Skin epidermis (tissue), 12 donors: ENCODE measurements at regions not wholly inside any gene's neighbourhood (a gene's known extent, or its start where the extent isn't known, plus 50 kb on each side); places are given as distances from the start of the nearest gene placed in this dataset.
"Not testable (repeated sequence)": the region's sequence is repeated elsewhere in the genome, so short reads cannot be mapped to it uniquely, and the experiment has no call there.

Source experiments
- H3K27ac ChIP-seq, 21 experiments: fragments of 200-600 bp; sonication (generic) in 11 of 21; one replicate each; pipeline ENCODE4 v1.5.0; 2020; ENCODE audit warnings: mild to moderate bottlenecking in 3 of 21, inconsistent platforms in 2 of 21, moderate library complexity in 2 of 21
- H3K4me3 ChIP-seq, 7 experiments: fragments of 200-600 bp; sonication (generic) in 2 of 7; one replicate each; pipeline ENCODE4 v1.5.0; 2020; ENCODE audit warnings: inconsistent platforms in 2 of 7, mild to moderate bottlenecking in 2 of 7, moderate library complexity in 1 of 7

GRCh38 chr5:8505196-8505595 is 636.2 kb downstream of the MTRR start:
- H3K27ac ChIP-seq, result no peak overlapping the region
- H3K4me3 ChIP-seq, result no peak overlapping the region

DNA sequence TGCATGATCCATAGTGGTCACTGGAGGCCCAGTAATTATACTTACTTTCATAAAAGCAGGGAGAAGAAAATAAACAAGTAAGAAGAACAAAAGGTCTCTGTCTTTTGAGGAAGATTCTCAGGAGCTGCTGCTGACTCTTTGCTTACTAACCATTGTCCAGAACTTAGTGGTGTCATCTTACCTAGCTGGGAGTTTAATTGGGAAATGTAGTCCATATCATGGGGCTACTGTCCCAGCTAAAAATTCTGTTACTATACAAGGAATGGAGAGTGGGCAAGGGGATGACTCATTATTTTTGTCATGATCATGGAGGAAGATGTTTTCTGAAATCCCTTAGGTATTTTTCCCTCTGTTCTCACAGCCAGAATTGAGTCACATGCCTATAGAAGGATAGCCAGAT is 639.3 kb downstream of the MTRR start:
- no peak overlapping the region for H3K4me3 ChIP-seq
- no peak overlapping the region for H3K27ac ChIP-seq

DNA sequence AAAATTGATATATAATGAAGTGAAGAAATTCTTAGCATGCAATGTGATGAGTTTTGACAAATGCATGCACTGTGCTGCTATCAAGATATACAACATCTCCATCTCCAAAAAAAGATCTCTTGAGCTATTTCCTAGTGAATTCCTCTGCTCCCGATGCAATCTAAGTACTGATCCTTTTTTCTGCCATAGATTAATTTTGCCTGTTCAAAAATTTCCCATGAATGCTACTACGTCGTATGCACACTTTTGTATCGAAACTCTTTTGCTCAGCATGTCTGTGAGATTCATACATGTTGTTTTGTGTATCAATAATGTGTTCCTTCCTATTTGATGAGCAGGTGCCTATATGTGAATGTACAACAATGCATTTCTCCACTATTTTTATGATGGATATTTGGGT is 647.4 kb downstream of the MTRR start:
- no peak overlapping the region for H3K4me3 ChIP-seq

GRCh38 chr5:8517456-8517855 is 648.5 kb downstream of the MTRR start:
- Histone ChIP-seq H3K4me3 (no peak overlapping the region), H3K27ac (no peak overlapping the region)

More for the DNA sequence above, 647.4 kb downstream of the MTRR start:
- no peak overlapping the region for H3K27ac ChIP-seq

DNA sequence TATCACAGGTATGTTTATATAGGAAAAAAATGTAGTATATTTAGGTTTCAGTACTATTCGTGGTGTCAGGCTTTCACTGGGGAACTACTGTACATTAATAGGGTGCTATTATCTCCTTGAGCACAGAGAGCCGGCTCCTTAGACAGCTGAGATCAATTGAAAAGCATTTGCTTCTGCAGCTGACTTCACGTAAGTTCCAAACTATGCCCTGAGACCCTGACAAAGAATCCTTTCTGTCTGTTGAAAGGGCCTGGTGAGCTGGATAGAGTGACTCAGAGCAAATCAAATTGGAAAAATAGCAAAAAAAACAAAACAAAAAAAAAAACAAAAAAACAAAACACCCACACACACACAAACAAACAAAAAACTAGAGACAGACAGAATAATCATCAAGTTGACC is 652.0 kb downstream of the MTRR start:
- Histone ChIP-seq H3K27ac (no peak overlapping the region), H3K4me3 (no peak overlapping the region)

- Histone ChIP-seq H3K27ac (no peak overlapping the region), H3K4me3 (no peak overlapping the region)
Observed at GRCh38 chr5:8521991-8522390, 653.0 kb downstream of the MTRR start.

DNA sequence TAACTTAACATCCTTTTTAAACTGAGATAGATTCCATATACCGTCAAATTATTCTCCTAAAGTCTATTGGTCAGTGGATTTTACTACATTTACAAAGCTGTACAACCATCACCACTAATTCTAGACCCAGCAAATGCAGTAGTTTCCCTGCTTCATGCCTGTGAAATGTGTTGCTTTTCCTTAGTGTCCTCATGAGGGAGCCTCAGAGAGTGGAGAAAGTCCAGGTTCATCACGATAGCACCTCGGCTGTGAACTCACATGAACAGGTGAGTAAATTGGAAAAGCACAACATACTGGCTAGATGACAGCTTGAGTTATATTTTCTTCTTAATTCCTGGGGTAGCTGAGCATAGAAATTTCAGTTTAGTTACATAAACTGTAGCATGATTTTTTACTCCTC is 653.7 kb downstream of the MTRR start:
- H3K27ac ChIP-seq, result no peak overlapping the region
- no peak overlapping the region for H3K4me3 ChIP-seq

DNA sequence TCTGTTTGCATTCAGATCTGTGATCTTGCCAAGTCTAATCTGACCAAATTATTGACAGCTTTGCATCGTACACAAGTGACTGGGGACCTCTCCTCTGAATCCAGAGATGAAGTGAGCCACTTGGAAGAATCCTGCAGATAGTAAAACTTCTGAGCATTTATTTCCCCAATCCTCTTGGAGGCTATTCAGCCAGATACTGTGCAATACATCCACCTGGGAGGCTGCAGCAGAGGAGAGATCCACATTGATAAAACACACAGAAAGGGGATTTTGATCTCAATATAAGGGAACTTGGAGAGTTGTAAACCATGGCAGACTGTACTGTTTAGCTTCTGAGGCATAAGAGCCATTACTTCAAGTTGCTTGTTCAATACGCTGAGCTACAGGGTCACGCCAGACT is 654.6 kb downstream of the MTRR start:
- H3K27ac ChIP-seq, result no peak overlapping the region
- H3K4me3 ChIP-seq, result no peak overlapping the region

- Histone ChIP-seq H3K27ac (no peak overlapping the region), H3K4me3 (no peak overlapping the region)
Observed at GRCh38 chr5:8525819-8526218, 656.9 kb downstream of the MTRR start.

- no peak overlapping the region for H3K4me3 ChIP-seq
- no peak overlapping the region for H3K27ac ChIP-seq
Observed at GRCh38 chr5:8528106-8528505, 659.2 kb downstream of the MTRR start.

DNA sequence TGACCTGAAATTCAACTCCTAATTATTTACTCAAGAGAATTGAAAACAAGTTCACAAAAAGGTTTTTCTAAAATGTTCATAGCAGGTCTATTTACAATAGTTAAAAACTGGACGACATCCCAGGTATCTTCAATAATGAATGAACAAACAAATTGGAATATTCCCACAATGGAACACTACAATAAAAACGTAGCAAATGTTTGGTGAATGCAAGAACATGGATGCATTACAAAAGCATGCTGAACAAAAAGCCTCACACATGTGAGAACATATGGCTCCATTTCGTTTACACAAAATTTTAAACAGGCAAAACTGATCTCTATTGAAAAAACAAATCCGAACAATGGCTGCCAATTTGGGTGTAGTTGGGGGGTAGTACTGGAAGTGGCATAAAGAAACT is 669.9 kb downstream of the MTRR start:
- Histone ChIP-seq H3K4me3 (no peak overlapping the region), H3K27ac (no peak overlapping the region)

DNA sequence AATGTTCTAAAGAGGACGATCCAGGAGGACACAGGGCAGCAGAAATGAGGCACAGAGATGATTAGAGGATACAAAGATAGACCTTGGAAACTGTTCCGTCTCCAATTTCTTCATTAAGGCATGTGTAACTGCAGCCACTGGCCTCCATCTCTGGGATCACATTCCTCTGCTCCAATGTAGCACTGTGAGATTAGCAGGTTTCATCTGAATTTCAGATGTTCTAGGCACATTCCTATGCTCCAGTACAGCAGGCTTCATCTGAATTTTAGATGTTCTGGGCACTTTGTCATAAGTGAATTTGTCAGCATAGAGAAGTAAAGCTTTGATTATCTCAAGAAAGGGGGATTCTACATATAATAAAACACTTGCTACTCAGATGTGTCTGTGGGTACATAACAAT is 671.4 kb downstream of the MTRR start:
- Histone ChIP-seq H3K27ac (no peak overlapping the region), H3K4me3 (no peak overlapping the region)

GRCh38 chr5:8550921-8551320 is 682.0 kb downstream of the MTRR start:
- no peak overlapping the region for H3K4me3 ChIP-seq
- no peak overlapping the region for H3K27ac ChIP-seq

- Histone ChIP-seq H3K4me3 (no peak overlapping the region), H3K27ac (no peak overlapping the region)
Observed at GRCh38 chr5:8553364-8553763, 684.4 kb downstream of the MTRR start.

DNA sequence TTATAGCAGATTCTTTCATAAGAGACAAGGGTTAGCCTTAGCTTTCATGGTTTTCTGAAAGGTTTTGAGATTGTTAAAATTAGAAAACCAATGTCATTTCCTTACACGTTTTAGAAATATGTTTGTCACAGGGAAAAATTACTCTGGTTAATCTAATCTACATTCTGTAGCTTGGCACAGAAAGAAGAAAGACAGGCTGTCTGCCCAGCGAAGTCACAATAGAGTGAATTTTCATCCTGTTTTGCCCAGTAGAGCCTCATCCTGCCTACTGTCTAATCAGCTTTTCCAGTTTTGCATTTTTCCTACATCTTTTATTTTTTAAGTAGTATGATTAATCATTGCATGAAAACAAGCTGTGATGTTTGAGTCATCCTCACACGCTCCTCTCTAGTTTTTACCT is 688.8 kb downstream of the MTRR start:
- H3K4me3 ChIP-seq, result no peak overlapping the region
- H3K27ac ChIP-seq, result no peak overlapping the region

DNA sequence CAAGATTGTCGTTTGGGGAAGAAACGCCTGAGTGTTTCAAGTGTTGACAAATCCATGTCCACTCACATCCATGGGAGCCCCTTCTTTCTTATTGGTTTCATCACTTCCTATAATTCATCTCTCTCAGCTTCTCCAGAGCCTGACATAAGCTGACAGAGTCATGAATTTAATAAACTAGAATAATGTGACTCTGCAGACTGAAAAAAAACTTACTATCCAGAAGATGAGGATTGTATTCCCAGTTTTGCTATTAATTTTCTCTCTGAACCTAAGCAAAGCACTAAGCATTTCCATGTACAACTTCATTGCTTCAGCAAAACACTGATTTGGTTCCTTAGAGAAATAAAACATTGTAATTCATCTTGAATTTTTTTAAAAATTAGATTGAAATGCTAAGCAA is 691.8 kb downstream of the MTRR start:
- H3K27ac ChIP-seq, result no peak overlapping the region
- no peak overlapping the region for H3K4me3 ChIP-seq

DNA sequence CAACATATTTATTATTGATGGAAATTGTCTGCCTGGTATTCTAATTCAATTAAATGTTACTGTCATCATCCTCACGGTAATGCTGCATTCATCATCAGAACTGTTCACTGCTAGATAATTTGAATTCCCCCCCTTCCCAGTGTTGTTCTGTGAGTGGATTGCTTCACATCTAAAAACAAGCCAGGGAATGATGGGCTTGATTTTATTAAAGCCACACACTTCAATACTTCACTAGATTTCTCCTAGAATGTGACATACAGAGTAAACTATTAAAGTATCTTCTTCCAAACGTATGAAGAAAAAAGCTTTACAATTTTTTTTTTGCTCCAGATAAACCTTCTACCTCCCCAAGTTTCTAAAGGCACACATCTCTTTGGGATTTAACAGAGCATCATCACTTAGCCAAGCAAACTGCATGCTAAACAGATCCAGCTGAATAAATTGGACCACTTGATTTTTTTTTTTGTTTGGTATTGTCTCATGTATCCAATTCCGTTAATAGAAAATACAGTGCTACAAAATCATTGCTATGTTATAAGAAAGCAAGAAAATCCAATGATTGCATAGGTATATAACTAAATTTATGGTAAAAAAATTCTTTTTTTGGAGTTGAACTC is 692.4 kb downstream of the MTRR start:
- H3K27ac ChIP-seq, result no peak overlapping the region
- H3K4me3 ChIP-seq, result no peak overlapping the region

GRCh38 chr5:8561854-8562253 is 692.9 kb downstream of the MTRR start:
- no peak overlapping the region for H3K27ac ChIP-seq
- no peak overlapping the region for H3K4me3 ChIP-seq

DNA sequence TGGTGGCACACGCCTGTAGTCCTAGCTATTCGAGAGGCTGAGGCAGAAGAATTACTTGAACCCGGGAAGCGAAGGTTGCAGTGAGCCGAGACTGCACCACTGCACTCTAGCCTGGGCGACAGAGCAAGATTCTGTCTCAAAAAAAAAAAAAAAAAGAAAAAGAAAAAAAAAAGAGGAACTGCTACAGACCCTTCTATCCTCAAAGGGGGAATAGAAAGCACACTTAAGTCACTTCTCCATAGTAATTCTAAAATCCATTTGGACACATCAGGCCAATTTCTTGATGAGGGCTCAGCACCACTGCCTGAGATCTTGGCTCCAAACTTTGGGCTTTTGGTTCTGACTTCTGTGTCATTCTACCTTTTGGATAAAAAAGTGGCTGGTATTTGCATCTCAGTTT is 694.6 kb downstream of the MTRR start:
- not testable (repeated sequence) for H3K4me3 ChIP-seq, H3K27ac ChIP-seq

DNA sequence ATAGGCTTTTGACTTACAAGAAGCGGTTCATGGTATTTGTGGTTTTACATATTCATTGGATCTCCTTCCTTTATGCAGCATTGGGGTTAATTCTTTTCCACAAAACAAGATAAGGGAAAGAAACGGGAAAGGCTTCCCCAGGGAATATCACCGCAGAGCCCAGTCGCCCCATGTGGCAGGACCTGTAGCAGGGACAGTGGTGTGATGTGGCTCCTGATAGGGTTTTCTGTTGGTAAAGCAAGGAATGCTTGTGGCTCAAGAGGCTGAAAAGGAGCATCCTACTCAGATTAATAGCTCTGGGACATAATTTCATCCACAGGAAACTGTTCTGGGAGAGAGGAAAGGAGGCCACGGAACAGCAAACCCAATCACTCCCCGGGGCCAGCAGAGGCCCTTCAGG is 699.9 kb downstream of the MTRR start:
- no peak overlapping the region for H3K4me3 ChIP-seq
- H3K27ac ChIP-seq, result no peak overlapping the region

GRCh38 chr5:8570528-8570927 is 701.6 kb downstream of the MTRR start:
- Histone ChIP-seq H3K4me3 (no peak overlapping the region), H3K27ac (no peak overlapping the region)

DNA sequence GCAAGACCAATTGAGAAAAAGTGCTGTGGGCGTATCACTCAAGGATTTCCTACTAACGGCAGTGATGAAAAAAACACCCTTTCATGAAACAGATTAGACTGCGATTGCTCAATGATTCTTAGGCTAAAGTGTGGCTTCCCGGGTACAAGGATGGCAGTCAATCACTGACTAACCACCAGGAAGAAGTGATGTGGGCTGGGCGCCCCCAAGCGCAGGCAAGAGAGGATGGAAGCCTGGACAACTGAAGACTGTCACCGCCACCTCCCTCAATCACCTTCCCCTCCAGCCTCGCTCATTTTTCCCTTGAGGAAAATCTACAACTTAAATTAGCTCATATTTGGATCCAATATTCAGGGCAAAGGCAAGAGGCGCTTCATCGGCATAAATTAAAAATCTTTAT is 707.2 kb downstream of the MTRR start:
- H3K4me3 ChIP-seq, result no peak overlapping the region
- no peak overlapping the region for H3K27ac ChIP-seq

- Histone ChIP-seq H3K27ac (no peak overlapping the region), H3K4me3 (no peak overlapping the region)
Observed at GRCh38 chr5:8577792-8578191, 708.8 kb downstream of the MTRR start.
